ENCODE measurements at regions not wholly inside any gene's neighbourhood (a gene's known extent, or its start where the extent isn't known, plus 50 kb on each side); places are given as distances from the start of the nearest gene placed in this dataset.

GRCh38 chr2:19543663-19544383 is 185.4 kb upstream of the OSR1 start:
- no peak for DNase-seq (ENCODE audit: low read depth)

GRCh38 chr2:19542796-19543662 is 184.6 kb upstream of the OSR1 start:
- no peak for DNase-seq (ENCODE audit: low read depth)

GRCh38 chr2:19541884-19542283 is 183.5 kb upstream of the OSR1 start:
- no peak for DNase-seq (ENCODE audit: low read depth)

- DNase-seq (ENCODE audit: low read depth) = no peak
These were observed 182.5 kb upstream of the OSR1 start for GRCh38 chr2:19540739-19541525.

- no peak for DNase-seq (ENCODE audit: low read depth)
These were observed 180.1 kb upstream of the OSR1 start for GRCh38 chr2:19538411-19538963.

GRCh38 chr2:19536136-19536535 is 177.7 kb upstream of the OSR1 start:
- no peak for DNase-seq (ENCODE audit: low read depth)

GRCh38 chr2:19532547-19533196 is 174.2 kb upstream of the OSR1 start:
- no peak for DNase-seq (ENCODE audit: low read depth)

GRCh38 chr2:19529677-19530076 is 171.3 kb upstream of the OSR1 start:
- DNase-seq (ENCODE audit: low read depth) = no peak

- no peak for DNase-seq (ENCODE audit: low read depth)
These were observed 169.3 kb upstream of the OSR1 start for GRCh38 chr2:19527771-19528170.

GRCh38 chr2:19525313-19525712 is 166.9 kb upstream of the OSR1 start:
- no peak for DNase-seq (ENCODE audit: low read depth)

- DNase-seq (ENCODE audit: low read depth) = no peak
These were observed 160.6 kb upstream of the OSR1 start for GRCh38 chr2:19519045-19519444.

GRCh38 chr2:19507137-19507536 is 148.7 kb upstream of the OSR1 start:
- DNase-seq (ENCODE audit: low read depth) = no peak

GRCh38 chr2:19505199-19506136 is 147.0 kb upstream of the OSR1 start:
- no peak for DNase-seq (ENCODE audit: low read depth)

GRCh38 chr2:19504400-19505198 is 146.2 kb upstream of the OSR1 start:
- DNase-seq (ENCODE audit: low read depth) = no peak

- no peak for DNase-seq (ENCODE audit: low read depth)
These were observed 145.5 kb upstream of the OSR1 start for GRCh38 chr2:19503915-19504314.

GRCh38 chr2:19503406-19503805 is 145.0 kb upstream of the OSR1 start:
- DNase-seq (ENCODE audit: low read depth) = no peak

GRCh38 chr2:19500126-19500525 is 141.7 kb upstream of the OSR1 start:
- DNase-seq (ENCODE audit: low read depth) = no peak

- no peak for DNase-seq (ENCODE audit: low read depth)
These were observed 138.2 kb upstream of the OSR1 start for GRCh38 chr2:19496646-19497045.

GRCh38 chr2:19494241-19494640 is 135.8 kb upstream of the OSR1 start:
- no peak for DNase-seq (ENCODE audit: low read depth)

- no peak for DNase-seq (ENCODE audit: low read depth)
These were observed 133.4 kb upstream of the OSR1 start for GRCh38 chr2:19491796-19492195.
